ENCODE measurements at regions not wholly inside any gene's neighbourhood (a gene's known extent, or its start where the extent isn't known, plus 50 kb on each side); places are given as distances from the start of the nearest gene placed in this dataset.

DNA sequence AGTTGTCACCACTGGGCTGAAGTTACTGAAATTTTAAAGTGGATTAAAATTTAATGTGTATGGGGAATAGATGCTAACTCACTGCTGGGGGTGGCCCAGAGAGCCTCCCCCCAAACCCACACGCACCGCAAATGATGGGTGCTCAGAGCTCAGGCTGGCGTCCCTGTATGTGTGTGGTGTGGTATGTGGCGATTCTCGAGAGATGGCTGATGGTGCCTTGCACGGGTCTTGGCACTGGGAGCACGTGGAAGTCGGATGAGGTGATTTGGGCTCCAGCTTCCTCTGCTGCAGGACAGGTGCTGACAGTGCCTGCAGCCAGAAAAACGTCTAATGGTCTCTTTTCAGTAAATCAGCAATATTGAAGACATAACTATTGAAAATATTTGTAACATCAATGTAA lies 1473.3 kb downstream of the TBC1D22A start:
- no peak for DNase-seq (ENCODE audit: low spot score)
- ATAC-seq (ENCODE audit: low FRiP score): no peak
- TF ChIP-seq, protein P1, sequence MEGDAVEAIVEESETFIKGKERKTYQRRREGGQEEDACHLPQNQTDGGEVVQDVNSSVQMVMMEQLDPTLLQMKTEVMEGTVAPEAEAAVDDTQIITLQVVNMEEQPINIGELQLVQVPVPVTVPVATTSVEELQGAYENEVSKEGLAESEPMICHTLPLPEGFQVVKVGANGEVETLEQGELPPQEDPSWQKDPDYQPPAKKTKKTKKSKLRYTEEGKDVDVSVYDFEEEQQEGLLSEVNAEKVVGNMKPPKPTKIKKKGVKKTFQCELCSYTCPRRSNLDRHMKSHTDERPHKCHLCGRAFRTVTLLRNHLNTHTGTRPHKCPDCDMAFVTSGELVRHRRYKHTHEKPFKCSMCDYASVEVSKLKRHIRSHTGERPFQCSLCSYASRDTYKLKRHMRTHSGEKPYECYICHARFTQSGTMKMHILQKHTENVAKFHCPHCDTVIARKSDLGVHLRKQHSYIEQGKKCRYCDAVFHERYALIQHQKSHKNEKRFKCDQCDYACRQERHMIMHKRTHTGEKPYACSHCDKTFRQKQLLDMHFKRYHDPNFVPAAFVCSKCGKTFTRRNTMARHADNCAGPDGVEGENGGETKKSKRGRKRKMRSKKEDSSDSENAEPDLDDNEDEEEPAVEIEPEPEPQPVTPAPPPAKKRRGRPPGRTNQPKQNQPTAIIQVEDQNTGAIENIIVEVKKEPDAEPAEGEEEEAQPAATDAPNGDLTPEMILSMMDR (IDR thresholded peaks at IDR 0.05): no peak

DNA sequence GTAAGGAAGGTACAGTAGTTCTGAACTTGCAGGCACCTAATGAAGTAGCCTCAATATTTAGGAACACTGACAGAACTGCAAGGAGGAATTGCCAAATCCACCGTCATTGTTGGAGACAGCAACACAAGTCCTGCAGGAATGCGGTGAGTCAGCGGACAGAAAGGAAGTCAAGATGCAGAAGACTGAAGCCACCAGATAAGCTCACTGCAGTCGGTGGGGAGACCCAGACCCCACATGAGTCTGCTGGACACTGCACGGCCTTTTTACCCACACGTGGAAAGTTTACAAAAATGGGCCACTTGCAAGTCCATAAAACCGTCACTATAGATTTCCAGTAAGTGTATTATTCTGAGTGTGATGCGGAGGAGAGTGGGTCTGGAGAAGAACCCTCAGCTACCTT lies 1471.6 kb downstream of the TBC1D22A start:
- TF ChIP-seq, protein P1 (IDR thresholded peaks at IDR 0.05): no peak
- no peak for ATAC-seq (ENCODE audit: low FRiP score)

DNA sequence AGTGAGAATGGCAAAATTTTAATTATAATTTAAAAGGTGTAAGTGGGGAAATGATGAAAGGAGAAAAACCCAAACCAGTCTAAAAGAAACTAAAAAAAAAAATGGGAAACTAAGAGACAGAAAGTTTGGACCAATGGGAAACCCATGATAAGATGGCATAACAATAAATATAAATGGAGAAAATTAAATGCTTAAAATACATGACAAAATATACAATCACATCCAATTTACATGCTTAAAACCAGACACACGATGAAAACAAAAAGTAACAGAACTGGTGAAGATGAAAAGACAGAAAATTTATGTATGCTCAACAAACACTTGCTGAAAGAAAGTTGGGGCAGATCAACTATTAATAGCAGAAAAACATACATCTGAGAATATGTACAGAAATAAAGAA lies 1471.1 kb downstream of the TBC1D22A start:
- TF ChIP-seq, protein P1 (IDR thresholded peaks at IDR 0.05): no peak
- ATAC-seq (ENCODE audit: low FRiP score) (no peak), DNase-seq (ENCODE audit: low spot score) (no peak)

More for the DNA sequence above, 1471.6 kb downstream of the TBC1D22A start:
- no peak for DNase-seq (ENCODE audit: low spot score)

DNA sequence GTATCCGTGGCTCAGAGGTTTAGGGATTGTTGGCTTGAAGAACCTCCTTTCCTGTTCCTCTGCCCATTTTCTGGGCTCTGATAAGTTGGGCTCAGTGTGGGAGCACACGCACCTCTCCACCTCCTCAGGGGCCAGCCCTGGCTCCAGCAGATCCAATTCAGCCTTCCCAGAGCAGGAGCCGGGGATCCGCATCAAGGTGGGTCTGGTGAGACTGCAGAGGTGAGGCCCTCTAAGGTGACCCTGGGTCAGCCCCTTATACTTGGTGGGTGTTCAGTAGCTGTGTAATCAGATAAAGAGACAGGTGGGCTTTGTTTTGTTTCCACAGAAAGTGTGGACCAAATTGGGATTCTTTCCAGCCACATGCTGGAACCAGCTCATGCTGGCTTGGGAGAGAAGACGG lies 1466.0 kb downstream of the TBC1D22A start:
- TF ChIP-seq, protein P1 (IDR thresholded peaks at IDR 0.05): no peak
- ATAC-seq (ENCODE audit: low FRiP score) (no peak), DNase-seq (ENCODE audit: low spot score) (no peak)

DNA sequence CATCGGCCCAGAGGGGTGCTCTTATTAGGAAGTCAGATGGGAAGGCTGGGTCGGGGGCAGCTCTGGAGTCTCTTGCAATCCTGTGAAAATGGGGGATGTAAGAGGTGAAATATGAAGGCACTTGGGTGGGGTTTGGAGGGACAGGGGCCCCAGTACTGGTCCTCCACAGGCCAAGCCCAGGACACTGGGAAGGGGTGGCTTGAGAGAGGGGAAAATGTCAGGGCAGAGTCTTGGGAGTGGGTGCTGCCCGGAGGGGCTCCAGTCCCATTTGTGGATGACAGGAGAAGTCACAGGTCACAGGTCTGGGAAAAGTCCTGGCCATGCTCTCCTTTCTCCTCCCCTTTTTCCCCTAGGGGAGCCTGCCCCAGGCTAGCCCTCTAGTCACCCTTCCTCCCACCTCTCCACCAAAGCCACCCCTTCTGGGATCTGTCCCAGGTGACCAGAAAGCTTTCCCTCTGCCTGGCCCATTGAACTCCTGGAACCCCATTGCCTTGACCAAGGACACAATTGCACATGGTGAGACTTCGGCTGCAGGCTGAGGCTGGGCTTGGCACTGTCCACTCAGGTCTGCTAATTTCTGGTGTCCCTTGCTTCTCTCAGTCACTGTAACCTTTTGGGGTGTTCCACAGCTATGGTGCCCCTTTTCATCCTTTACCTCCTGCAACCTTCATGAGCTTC lies 1465.0 kb downstream of the TBC1D22A start:
- TF ChIP-seq, protein P1 (IDR thresholded peaks at IDR 0.05): no peak
- DNase-seq (ENCODE audit: low spot score) (no peak), ATAC-seq (ENCODE audit: low FRiP score) (peak; percentile 20)

DNA sequence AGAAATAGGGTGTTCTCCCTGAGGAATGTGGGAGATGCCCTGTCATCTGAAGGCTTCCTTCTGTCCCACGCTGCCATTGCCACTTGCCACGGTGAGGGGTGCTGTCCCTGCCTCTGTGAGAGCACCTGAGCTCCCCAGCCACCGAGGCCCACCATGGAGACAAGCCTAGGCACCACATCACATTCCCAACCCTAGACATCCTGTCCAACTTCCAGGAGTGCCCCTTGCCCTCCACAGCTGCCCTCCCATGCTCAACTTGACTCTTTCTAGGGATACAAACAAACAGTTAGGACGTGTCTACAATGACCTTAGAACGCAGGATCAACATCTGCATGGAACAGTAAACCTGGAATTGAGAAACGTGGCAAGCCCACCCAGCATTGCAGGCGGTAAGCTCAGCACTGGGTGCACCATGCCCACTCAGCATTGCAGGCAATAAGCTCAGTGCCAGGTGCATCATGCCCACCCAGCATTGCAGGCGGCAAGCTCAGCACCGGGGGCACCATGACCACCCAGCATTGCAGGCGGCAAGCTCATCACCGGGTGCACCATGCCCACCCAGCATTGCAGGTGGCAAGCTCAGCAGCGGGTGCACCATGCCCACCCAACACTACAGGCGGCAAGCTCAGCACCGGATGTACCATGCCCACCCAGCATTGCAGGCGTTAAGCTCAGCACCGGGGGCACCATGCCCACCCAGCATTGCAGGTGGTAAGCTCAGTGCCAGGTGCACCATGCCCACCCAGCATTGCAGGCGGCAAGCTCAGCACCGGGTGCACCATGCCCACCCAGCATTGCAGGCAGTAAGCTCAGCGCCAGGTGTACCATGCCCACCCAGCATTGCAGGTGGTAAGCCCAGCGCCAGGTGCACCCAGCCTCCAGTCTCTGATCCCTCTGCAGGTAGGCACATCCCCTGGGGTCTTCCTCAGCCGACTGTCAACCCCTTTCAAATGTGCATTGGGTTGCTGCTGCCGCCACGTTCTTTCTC lies 1463.9 kb downstream of the TBC1D22A start:
- ATAC-seq (ENCODE audit: low FRiP score) (no peak), DNase-seq (ENCODE audit: low spot score) (no peak)
- TF ChIP-seq, protein P1 (IDR thresholded peaks at IDR 0.05): no peak

Data from omental fat pad (tissue), 3 donors.